Stimulated activated naive CD8-positive, alpha-beta T cell treated with anti-CD3 and anti-CD28 coated beads, Interleukin-15, amount 100 ng/mL, for 72 hours (primary cell): ENCODE measurements at regions not wholly inside any gene's neighbourhood (a gene's known extent, or its start where the extent isn't known, plus 50 kb on each side); places are given as distances from the start of the nearest gene placed in this dataset.

ENCODE experiments used
- ATAC-seq: fragments of 150-1000 bp; cut with Tn5 transposase; 2 replicates; pipeline ENCODE4 v1.10.0; 2021; ENCODE audit warnings: mild to moderate bottlenecking, moderate library complexity
- DNase-seq, 2 donors: peaks; one replicate each; pipeline ENCODE4 v3.0.0; 2021 to 2022
- H3K27ac Mint-ChIP-seq, 2 donors: one replicate each; pipeline ENCODE4 v1.8.0; 2022; ENCODE audit warnings: mild to moderate bottlenecking in 2 of 2, mixed read lengths in 2 of 2, moderate library complexity in 2 of 2
- H3K27me3 Mint-ChIP-seq: one replicate; pipeline ENCODE4 v1.8.0; 2022; ENCODE audit warnings: mixed read lengths
- H3K4me1 Mint-ChIP-seq: one replicate; pipeline ENCODE4 v1.8.0; 2022; ENCODE audit warnings: mild to moderate bottlenecking, mixed read lengths
- H3K4me3 Mint-ChIP-seq, 2 donors: one replicate each; pipeline ENCODE4 v1.8.0; 2022; ENCODE audit warnings: mild to moderate bottlenecking in 2 of 2, mixed read lengths in 2 of 2, moderate library complexity in 1 of 2
- H3K9me3 Mint-ChIP-seq, 2 donors: one replicate each; pipeline ENCODE4 v1.8.0; 2022; ENCODE audit warnings: mixed read lengths in 2 of 2

DNA sequence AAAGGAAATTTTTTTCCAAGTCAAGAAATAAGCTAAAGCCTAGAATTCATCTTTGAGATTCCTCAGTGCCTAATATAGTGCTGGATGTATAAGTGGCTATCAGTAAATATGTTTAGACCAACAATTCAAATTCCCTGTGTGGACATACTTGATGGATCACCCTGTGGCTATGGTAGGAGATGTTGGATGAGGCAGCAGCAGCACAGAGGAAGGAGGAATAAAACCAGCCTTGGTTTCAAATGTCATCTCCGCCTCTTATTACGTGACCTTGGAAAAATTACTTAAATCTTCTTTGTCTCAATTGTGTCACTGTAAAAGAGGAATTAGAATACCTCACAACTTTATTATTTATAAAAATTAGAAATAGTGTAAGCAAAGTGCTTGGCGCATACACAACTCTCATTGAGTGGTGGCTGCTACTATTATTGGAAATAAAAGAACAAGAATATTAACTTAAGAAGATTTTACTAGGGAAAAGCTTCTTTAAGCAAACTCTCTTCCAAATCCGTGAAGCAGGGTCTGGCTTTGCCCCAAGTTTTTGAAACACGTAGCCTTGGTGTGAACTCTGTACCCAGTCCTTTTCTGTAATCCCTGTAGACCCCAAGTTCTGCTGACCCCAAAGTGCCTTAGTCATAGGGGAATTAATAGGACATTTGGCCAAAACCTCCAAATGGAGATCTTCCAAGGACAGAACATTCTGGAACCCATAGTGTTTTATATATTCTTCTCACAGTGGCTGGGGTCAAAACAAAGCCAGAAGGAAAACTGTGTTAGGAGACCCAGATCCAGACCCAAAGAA is 283.8 kb downstream of the PTEN start:
- DNase-seq (no peak), ATAC-seq (no peak)
- H3K27ac Mint-ChIP-seq: no peak overlapping the region
- H3K9me3 Mint-ChIP-seq: peaks cover 0 to 10% of the 10 kb centered on the region in 2 donors
- no peaks in the 10 kb centered on the region for H3K27me3 Mint-ChIP-seq
- peaks cover 2% of the 10 kb centered on the region for H3K4me1 Mint-ChIP-seq
- no peak overlapping the region for H3K4me3 Mint-ChIP-seq

DNA sequence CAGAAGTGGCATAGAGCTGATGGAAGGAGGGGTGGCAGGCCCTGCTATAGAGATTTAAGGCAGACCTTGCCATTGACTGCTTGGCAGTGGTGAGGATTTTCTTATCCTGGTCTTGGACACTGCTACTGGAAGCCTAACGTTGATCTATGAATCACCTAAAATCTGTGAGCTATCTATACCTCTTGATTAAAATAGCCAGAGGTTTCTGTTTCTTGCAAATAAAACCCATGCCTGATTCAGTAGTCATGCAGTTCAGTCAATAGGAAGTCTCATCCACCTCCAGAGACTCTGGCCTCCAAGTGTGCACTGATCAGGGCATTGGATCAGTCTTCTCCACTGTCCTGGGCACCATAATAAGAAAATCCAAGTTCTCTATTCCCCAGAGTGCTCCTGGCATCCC is 286.5 kb downstream of the PTEN start:
- no peak for DNase-seq
- Mint-ChIP-seq H3K27ac (no peak overlapping the region), H3K4me3 (no peak overlapping the region), H3K9me3 (peaks cover 5 to 18% of the 10 kb centered on the region in 2 donors), H3K4me1 (peaks cover 15% of the 10 kb centered on the region), H3K27me3 (no peaks in the 10 kb centered on the region)
- no peak for ATAC-seq

DNA sequence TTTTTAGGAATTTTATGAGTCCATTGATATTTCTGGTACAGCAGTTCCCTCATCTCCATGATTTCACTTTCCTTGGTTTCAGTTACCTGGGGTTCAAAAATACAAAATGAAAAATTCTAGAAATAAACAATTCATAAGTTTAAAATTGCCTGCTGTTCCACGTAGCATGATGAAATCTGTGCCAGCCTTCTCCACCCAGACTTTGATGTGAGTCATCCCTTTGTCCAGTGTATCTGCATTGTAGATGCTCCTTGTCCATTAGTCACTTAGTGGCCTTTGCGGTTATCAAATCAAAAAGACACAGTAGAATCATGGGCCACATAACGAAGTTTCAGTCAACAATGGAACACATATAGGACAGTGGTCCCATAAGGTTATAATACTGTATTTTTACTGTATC is 286.9 kb downstream of the PTEN start:
- Mint-ChIP-seq H3K4me1 (peaks cover 15% of the 10 kb centered on the region), H3K27me3 (no peaks in the 10 kb centered on the region), H3K9me3 (peaks cover 5 to 18% of the 10 kb centered on the region in 2 donors), H3K4me3 (no peak overlapping the region), H3K27ac (no peak overlapping the region)
- ATAC-seq (no peak), DNase-seq (no peak)

DNA sequence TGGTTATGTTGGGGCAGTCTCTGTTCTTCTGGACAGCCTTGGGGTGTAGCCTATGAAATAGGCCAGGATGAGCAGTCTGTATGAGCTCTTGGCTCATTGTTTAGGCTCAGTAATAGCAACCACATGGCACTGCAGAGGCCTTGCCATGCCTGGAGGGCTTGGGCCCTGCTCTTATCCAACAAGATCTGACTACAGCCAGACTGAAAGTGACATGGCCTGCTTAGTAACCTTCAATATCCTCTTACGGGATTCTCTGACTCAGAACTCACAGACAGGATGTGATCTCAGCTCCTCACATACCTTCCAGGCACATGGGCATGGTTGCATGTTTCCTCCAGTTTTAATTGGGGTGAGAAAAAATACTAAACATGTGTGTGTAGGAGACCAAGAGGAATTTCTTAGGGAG is 289.3 kb downstream of the PTEN start:
- Mint-ChIP-seq H3K4me3 (no peak overlapping the region), H3K27me3 (no peaks in the 10 kb centered on the region), H3K27ac (peak overlapping the region; percentile 83 to 86), H3K9me3 (peaks cover 5 to 18% of the 10 kb centered on the region in 2 donors), H3K4me1 (peaks cover 15% of the 10 kb centered on the region)
- ATAC-seq (peak; percentile 100), DNase-seq (peak; percentile 24 to 64)

DNA sequence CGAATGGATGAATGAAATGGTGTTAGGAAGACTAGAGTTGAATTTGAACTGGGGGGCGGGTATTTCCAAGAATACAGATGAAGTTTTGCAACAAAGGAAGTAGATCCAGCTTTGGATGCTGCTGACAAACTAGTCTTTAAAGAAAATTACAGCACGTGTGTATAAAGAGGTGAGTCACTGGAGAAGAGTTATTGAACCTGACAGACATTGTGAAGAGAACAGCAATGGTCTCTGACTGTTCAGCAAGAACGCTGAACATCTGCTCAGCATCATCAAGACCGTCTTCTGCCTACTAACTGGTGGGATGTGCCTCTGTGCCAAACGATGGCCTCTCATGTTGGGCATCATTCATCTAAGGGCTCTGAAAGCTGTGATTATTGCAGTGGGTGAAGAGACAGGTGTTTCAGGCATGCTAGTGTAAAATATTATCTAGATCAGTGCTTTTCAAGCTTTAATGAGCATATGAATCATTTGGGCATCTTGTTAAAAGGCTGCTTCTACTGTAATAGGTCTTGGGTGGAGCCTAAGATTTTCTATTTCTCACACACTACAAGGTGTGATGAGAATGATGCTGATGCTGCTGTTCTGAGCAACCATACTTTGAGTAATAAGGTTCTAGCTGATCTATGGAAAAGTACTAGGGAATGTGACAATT is 291.3 kb downstream of the PTEN start:
- ATAC-seq (no peak), DNase-seq (no peak)
- Mint-ChIP-seq H3K4me3 (no peak overlapping the region), H3K4me1 (peaks cover 15% of the 10 kb centered on the region), H3K27me3 (no peaks in the 10 kb centered on the region), H3K27ac (no peak overlapping the region), H3K9me3 (peaks cover 5 to 18% of the 10 kb centered on the region in 2 donors)

DNA sequence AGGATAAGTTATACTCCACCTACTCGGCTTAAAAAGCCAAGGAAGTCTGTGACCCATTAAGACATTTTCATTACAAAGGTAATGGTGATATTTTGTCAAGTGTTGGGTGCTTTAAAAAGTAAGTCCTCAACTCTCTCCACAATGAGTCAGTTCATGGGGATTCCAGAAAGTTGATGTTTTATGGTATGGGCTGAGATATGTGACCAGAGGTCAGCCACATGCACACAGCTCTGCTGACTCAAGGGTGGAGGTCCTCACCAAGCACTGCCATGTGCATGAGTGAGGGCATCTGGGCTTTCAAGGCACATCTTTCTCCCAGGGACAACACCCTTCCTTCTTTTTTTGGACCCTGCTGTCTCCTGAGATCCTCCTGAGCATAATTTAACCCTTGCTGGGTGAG is 292.9 kb downstream of the PTEN start:
- DNase-seq: no peak
- H3K27ac Mint-ChIP-seq: no peak overlapping the region
- no peak overlapping the region for H3K4me3 Mint-ChIP-seq
- H3K9me3 Mint-ChIP-seq: peaks cover 5 to 17% of the 10 kb centered on the region in 2 donors
- no peaks in the 10 kb centered on the region for H3K27me3 Mint-ChIP-seq
- no peak for ATAC-seq
- peaks cover 15% of the 10 kb centered on the region for H3K4me1 Mint-ChIP-seq

DNA sequence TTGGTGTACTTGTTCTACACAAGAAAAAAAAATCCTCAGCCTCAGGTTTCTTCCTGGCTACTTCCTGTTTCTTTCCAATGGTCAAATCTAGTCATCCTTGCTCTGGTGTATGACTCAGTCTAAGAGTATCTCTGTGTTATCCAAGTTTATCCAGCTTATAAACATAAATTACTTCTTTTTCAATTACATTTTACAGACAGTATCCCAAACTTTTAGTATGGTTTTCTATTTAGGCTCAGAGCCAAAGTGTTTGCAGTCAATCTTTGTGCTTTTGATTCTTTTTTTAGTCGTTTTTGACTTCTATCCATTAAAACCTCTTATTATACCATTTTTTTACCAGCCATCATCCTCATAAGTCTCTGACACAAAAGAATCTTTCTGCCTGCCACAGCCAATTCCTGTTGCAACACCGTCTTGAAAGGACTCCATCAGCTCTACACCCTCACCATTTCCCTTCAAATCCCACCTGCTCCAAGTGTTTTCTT is 294.6 kb downstream of the PTEN start:
- ATAC-seq (no peak), DNase-seq (no peak)
- no peak overlapping the region for H3K4me3 Mint-ChIP-seq
- H3K27ac Mint-ChIP-seq: no peak overlapping the region
- H3K27me3 Mint-ChIP-seq: no peaks in the 10 kb centered on the region
- peaks cover 4% of the 10 kb centered on the region for H3K4me1 Mint-ChIP-seq
- peaks cover 5 to 10% of the 10 kb centered on the region in 2 donors for H3K9me3 Mint-ChIP-seq

DNA sequence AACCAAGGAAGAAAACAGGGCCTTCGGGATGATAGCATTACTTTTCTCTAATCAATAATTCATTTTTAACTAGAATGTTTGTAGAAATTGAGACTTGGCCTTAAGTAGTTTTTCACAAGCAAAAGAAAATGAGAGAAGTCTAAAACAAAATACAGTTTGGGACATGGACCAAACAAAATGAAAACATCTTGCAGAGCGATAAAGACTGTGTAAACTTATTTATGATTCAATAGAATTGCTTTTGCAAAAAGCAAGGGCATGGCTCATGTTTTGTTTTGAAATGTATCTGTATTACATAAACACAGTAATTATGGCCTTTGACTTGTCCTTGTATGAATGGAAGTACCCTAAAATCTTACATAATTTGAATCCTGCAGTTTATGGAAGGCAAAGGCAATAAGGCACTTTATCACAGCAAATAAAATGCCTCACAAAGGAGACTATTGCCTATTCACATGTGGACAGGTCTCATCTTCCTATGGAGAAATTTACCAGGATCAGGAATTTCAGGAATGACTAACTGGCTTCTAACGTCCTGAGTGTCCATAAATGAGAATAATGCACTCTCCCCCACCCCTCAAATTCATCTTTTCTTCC is 295.2 kb downstream of the PTEN start:
- Mint-ChIP-seq H3K4me3 (no peak overlapping the region), H3K4me1 (no peaks in the 10 kb centered on the region), H3K27ac (no peak overlapping the region), H3K9me3 (peaks cover 0 to 5% of the 10 kb centered on the region in 2 donors), H3K27me3 (no peaks in the 10 kb centered on the region)
- ATAC-seq (no peak), DNase-seq (no peak)

DNA sequence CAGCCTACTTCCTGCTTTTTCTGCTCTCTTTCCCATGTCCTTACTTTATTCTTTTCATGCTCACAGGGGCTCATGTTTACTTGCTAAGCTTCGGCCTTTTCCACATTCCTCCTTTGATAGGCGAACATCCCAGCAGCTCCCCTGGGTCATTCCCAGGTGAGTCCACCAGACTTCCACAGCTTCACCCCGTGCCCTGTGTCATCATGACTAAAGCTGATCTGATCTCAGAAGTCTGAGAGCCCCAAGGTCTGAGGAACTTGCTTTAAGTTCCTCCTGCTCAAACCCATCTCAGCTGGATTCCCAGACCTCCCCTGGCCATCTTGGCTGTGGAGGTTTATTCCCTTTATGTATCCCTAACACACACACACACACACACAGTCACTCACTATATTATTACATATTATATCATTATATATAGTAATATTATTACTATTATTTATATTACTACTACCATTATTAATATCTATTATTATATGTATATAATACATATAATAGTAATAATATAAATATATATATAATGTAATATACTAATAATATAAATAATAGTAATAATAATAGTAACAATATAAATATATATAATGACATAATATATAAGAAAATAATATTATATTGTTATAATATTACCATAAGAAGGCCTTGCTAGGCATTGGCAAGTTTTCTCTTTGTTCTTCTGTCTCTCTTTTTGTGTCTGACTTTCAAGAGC is 295.9 kb downstream of the PTEN start:
- H3K9me3 Mint-ChIP-seq: peaks cover 0 to 5% of the 10 kb centered on the region in 2 donors
- H3K4me3 Mint-ChIP-seq: no peak overlapping the region
- DNase-seq (no peak), ATAC-seq (no peak)
- H3K4me1 Mint-ChIP-seq: no peaks in the 10 kb centered on the region
- no peaks in the 10 kb centered on the region for H3K27me3 Mint-ChIP-seq
- no peak overlapping the region for H3K27ac Mint-ChIP-seq

DNA sequence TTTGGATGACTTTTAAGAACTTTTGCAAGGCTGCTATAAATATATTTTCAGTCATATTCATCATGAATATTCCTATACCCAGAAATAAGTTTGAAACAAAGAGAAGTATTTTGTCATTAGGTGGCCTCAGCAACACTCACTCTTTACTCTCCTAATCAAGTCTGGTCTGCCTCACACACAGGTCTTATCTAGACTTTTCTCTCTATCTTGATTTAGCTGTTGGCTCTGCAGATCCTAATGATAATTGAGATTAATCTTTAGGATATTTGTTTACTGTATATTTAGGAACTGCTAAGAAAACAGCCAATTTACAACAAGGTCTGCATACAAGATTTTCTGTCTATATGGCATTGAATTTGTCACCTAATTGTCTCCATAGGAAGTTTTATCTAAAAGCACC is 297.6 kb downstream of the PTEN start:
- Mint-ChIP-seq H3K4me1 (no peaks in the 10 kb centered on the region), H3K9me3 (peaks cover 0 to 5% of the 10 kb centered on the region in 2 donors), H3K27me3 (no peaks in the 10 kb centered on the region), H3K4me3 (no peak overlapping the region), H3K27ac (no peak overlapping the region)
- DNase-seq (no peak), ATAC-seq (no peak)

DNA sequence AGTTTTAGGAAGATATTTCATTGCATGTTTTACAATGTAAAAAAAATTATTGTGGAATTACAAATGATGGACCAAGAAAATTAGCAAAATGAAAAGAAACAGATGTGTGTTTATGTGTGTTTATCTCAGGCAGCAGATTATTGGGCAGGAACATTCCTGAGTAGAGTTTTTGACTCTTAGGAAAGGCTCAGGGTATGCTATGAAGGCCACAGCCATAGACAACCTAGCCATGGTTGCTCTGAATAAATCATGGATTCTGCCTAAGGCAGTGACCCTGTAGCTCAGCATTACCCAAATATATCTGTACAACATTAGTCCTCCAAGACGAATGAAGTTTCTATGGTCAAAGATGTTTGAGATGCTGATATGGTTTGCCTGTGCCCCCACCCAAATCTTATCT is 298.3 kb downstream of the PTEN start:
- no peak for DNase-seq

DNA sequence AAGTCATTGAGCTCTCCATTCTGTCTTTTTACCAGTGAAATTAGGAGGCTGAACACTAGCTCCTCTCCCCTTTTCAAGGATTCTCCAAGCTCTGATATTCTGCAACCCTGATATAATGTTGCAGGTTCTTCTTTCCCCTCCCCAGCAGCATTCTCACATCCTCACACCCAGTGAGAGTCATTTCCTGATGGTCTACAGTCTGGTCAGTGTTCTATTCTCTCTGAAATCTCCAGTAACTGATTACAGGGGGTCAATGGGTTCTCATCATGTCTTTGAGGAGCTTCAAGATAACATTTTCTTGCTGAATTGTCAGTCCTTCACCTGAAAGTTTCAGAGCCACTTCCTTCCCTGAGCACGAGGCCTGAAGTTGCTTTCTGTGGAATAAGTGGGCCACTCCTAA is 299.4 kb downstream of the PTEN start:
- no peaks in the 10 kb centered on the region for H3K4me1 Mint-ChIP-seq
- no peak overlapping the region for H3K27ac Mint-ChIP-seq
- ATAC-seq: no peak
- H3K9me3 Mint-ChIP-seq: peaks cover 0 to 5% of the 10 kb centered on the region in 2 donors
- H3K4me3 Mint-ChIP-seq: no peak overlapping the region
- no peaks in the 10 kb centered on the region for H3K27me3 Mint-ChIP-seq
- DNase-seq: no peak

More for the DNA sequence above, 298.3 kb downstream of the PTEN start:
- Mint-ChIP-seq H3K27me3 (no peaks in the 10 kb centered on the region), H3K4me1 (no peaks in the 10 kb centered on the region), H3K9me3 (peaks cover 0 to 5% of the 10 kb centered on the region in 2 donors), H3K4me3 (no peak overlapping the region), H3K27ac (no peak overlapping the region)
- ATAC-seq: no peak

DNA sequence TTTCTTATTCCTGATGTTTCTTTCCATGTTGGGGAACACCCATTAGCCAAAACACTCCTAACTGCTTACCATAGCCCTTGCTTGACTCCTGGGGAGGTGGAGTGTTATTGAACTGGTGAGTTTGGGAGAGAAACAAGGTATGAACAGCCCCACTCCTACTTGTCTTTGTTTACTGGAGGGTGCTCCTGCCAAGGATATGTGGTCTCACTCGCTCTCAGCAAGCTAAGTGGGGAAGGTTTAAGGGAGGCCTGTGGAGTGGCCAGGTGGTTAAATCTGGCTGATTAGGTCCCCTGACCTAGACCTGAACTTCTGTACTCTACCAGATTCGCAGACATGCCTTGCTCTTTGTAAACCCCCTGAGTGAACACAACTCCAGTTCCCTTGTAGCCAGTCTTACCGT is 300.1 kb downstream of the PTEN start:
- no peak for ATAC-seq
- H3K4me3 Mint-ChIP-seq: no peak overlapping the region
- H3K9me3 Mint-ChIP-seq: peaks cover under 1 to 5% of the 10 kb centered on the region in 2 donors
- no peak for DNase-seq
- no peaks in the 10 kb centered on the region for H3K4me1 Mint-ChIP-seq
- H3K27ac Mint-ChIP-seq: no peak overlapping the region
- no peaks in the 10 kb centered on the region for H3K27me3 Mint-ChIP-seq

DNA sequence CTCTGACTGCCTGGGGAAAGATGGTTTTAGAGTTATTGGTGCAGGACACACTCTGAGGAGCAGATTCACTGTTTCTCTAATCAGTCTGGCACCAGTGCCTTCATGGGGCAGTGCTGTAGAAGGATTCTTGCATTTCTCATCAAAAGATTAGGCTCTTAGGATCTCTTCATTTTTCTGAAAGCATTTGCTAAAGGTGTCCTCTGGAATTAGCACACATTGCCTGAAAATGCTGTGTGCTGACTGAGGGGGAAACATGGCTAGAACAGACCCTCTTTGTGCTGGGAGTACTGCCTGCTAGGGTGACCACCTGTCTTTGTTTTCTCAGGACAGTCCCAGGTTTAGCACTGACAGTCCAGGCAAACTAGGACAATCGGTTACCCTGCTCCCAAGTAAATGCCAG is 301.0 kb downstream of the PTEN start:
- ATAC-seq (no peak), DNase-seq (no peak)
- Mint-ChIP-seq H3K27me3 (no peaks in the 10 kb centered on the region), H3K27ac (no peak overlapping the region), H3K4me3 (no peak overlapping the region), H3K4me1 (peaks cover 5% of the 10 kb centered on the region), H3K9me3 (peaks cover 9 to 11% of the 10 kb centered on the region in 2 donors)

DNA sequence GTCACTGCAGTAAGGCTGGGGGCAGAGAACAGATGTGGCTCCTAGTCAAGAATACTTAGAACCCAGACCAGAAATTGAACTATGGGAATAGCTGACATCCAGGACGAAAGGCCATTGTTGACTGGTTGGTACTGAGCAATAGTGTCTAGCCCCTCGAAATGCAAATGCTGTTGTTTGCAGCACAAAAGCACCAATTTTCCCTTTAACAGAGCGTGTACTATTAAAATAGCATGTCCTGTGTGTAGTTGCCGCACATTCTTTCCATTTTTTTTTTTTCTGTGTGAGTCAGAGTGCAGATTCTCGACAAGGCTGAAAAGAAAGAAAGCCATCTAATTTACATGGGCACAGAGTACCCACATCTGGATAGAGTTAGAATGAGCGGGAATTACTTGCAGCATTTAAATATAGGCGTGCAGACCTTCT is 302.4 kb downstream of the PTEN start:
- Mint-ChIP-seq H3K9me3 (peaks cover 11 to 16% of the 10 kb centered on the region in 2 donors), H3K27me3 (no peaks in the 10 kb centered on the region), H3K27ac (no peak overlapping the region), H3K4me3 (no peak overlapping the region), H3K4me1 (peaks cover 11% of the 10 kb centered on the region)
- DNase-seq: no peak
- ATAC-seq: no peak
